IPS-15b (cell line): ENCODE measurements at regions not wholly inside any gene's neighbourhood (a gene's known extent, or its start where the extent isn't known, plus 50 kb on each side); places are given as distances from the start of the nearest gene placed in this dataset.
"Not testable (repeated sequence)": the region's sequence is repeated elsewhere in the genome, so short reads cannot be mapped to it uniquely, and the experiment has no call there.

ENCODE experiments used
- H3K27me3 ChIP-seq: one replicate; pipeline ENCODE4 v1.6.1; 2013; ENCODE audit warnings: low read length; ENCODE audit not compliant: control insufficient read depth, insufficient read depth
- H3K36me3 ChIP-seq: one replicate; pipeline ENCODE4 v1.6.1; 2013; ENCODE audit warnings: low read length; ENCODE audit not compliant: control insufficient read depth, insufficient read depth
- H3K4me1 ChIP-seq: one replicate; pipeline ENCODE4 v1.6.1; 2013; ENCODE audit warnings: mild to moderate bottlenecking, low read length; ENCODE audit not compliant: control insufficient read depth, insufficient read depth
- H3K4me3 ChIP-seq: one replicate; pipeline ENCODE4 v1.5.1; 2013; ENCODE audit warnings: low read depth, low read length
- H3K9ac ChIP-seq: one replicate; pipeline ENCODE4 v1.6.1; 2013; ENCODE audit warnings: low read depth, mild to moderate bottlenecking, low read length
- H3K9me3 ChIP-seq: one replicate; pipeline ENCODE4 v1.6.1; 2013; ENCODE audit warnings: mild to moderate bottlenecking, low read length; ENCODE audit not compliant: control insufficient read depth, insufficient read depth

- Histone ChIP-seq H3K27me3 (no peaks in the 10 kb centered on the region), H3K9ac (no peak overlapping the region), H3K36me3 (no peaks in the 10 kb centered on the region), H3K4me3 (no peak overlapping the region), H3K4me1 (no peaks in the 10 kb centered on the region), H3K9me3 (no peaks in the 10 kb centered on the region)
Observed at GRCh38 chr11:38842991-38843390, 2245.0 kb upstream of the RAG2 start.

GRCh38 chr11:38839071-38839470, 2241.0 kb upstream of the RAG2 start:
- no peak overlapping the region for H3K4me3 ChIP-seq
- no peak overlapping the region for H3K9ac ChIP-seq
- H3K27me3 ChIP-seq = no peaks in the 10 kb centered on the region
- no peaks in the 10 kb centered on the region for H3K4me1 ChIP-seq
- no peaks in the 10 kb centered on the region for H3K9me3 ChIP-seq
- no peaks in the 10 kb centered on the region for H3K36me3 ChIP-seq

GRCh38 chr11:38835966-38836365, 2237.9 kb upstream of the RAG2 start:
- no peaks in the 10 kb centered on the region for H3K36me3 ChIP-seq
- no peak overlapping the region for H3K9ac ChIP-seq
- no peak overlapping the region for H3K4me3 ChIP-seq
- no peaks in the 10 kb centered on the region for H3K9me3 ChIP-seq
- no peaks in the 10 kb centered on the region for H3K27me3 ChIP-seq
- H3K4me1 ChIP-seq = no peaks in the 10 kb centered on the region

- H3K4me1 ChIP-seq = no peaks in the 10 kb centered on the region
- no peaks in the 10 kb centered on the region for H3K9me3 ChIP-seq
- H3K9ac ChIP-seq = no peak overlapping the region
- no peaks in the 10 kb centered on the region for H3K27me3 ChIP-seq
- H3K36me3 ChIP-seq = no peaks in the 10 kb centered on the region
- no peak overlapping the region for H3K4me3 ChIP-seq
Observed at GRCh38 chr11:38824573-38824972, 2226.5 kb upstream of the RAG2 start.

- not testable (repeated sequence) for H3K4me3 ChIP-seq, H3K27me3 ChIP-seq, H3K9me3 ChIP-seq
Observed at GRCh38 chr11:38821786-38822185, 2223.8 kb upstream of the RAG2 start.

GRCh38 chr11:38819981-38820380, 2221.9 kb upstream of the RAG2 start:
- H3K4me3 ChIP-seq = no peak overlapping the region

More at GRCh38 chr11:38821786-38822185, 2223.8 kb upstream of the RAG2 start:
- H3K36me3 ChIP-seq, H3K4me1 ChIP-seq, H3K9ac ChIP-seq: not testable (repeated sequence)

GRCh38 chr11:38818720-38819119, 2220.7 kb upstream of the RAG2 start:
- Histone ChIP-seq H3K36me3 (no peaks in the 10 kb centered on the region), H3K4me1 (no peaks in the 10 kb centered on the region), H3K4me3 (no peak overlapping the region), H3K27me3 (no peaks in the 10 kb centered on the region), H3K9me3 (no peaks in the 10 kb centered on the region), H3K9ac (no peak overlapping the region)

More at GRCh38 chr11:38819981-38820380, 2221.9 kb upstream of the RAG2 start:
- H3K9ac ChIP-seq = no peak overlapping the region
- no peaks in the 10 kb centered on the region for H3K9me3 ChIP-seq
- no peaks in the 10 kb centered on the region for H3K36me3 ChIP-seq
- no peaks in the 10 kb centered on the region for H3K4me1 ChIP-seq
- H3K27me3 ChIP-seq = no peaks in the 10 kb centered on the region

- Histone ChIP-seq H3K9me3 (no peaks in the 10 kb centered on the region), H3K36me3 (no peaks in the 10 kb centered on the region), H3K4me3 (no peak overlapping the region), H3K9ac (no peak overlapping the region), H3K4me1 (no peaks in the 10 kb centered on the region), H3K27me3 (no peaks in the 10 kb centered on the region)
Observed at GRCh38 chr11:38814670-38815069, 2216.6 kb upstream of the RAG2 start.

- Histone ChIP-seq H3K36me3 (no peaks in the 10 kb centered on the region), H3K9ac (no peak overlapping the region), H3K4me1 (no peaks in the 10 kb centered on the region), H3K27me3 (no peaks in the 10 kb centered on the region), H3K4me3 (no peak overlapping the region), H3K9me3 (no peaks in the 10 kb centered on the region)
Observed at GRCh38 chr11:38809521-38809920, 2211.5 kb upstream of the RAG2 start.

- H3K9me3 ChIP-seq = no peaks in the 10 kb centered on the region
- no peaks in the 10 kb centered on the region for H3K27me3 ChIP-seq
- H3K4me3 ChIP-seq = no peak overlapping the region
- no peak overlapping the region for H3K9ac ChIP-seq
- H3K4me1 ChIP-seq = no peaks in the 10 kb centered on the region
- no peaks in the 10 kb centered on the region for H3K36me3 ChIP-seq
Observed at GRCh38 chr11:38796281-38796680, 2198.2 kb upstream of the RAG2 start.

- no peak overlapping the region for H3K4me3 ChIP-seq
- no peak overlapping the region for H3K9ac ChIP-seq
- H3K4me1 ChIP-seq = no peaks in the 10 kb centered on the region
- no peaks in the 10 kb centered on the region for H3K36me3 ChIP-seq
- no peaks in the 10 kb centered on the region for H3K27me3 ChIP-seq
- no peaks in the 10 kb centered on the region for H3K9me3 ChIP-seq
Observed at GRCh38 chr11:38795027-38795426, 2197.0 kb upstream of the RAG2 start.

GRCh38 chr11:38791346-38791961, 2193.4 kb upstream of the RAG2 start:
- no peaks in the 10 kb centered on the region for H3K36me3 ChIP-seq
- no peaks in the 10 kb centered on the region for H3K9me3 ChIP-seq
- no peaks in the 10 kb centered on the region for H3K4me1 ChIP-seq
- H3K27me3 ChIP-seq = no peaks in the 10 kb centered on the region
- no peak overlapping the region for H3K9ac ChIP-seq
- H3K4me3 ChIP-seq = no peak overlapping the region
